ENCODE measurements at regions not wholly inside any gene's neighbourhood (a gene's known extent, or its start where the extent isn't known, plus 50 kb on each side); places are given as distances from the start of the nearest gene placed in this dataset.

DNA sequence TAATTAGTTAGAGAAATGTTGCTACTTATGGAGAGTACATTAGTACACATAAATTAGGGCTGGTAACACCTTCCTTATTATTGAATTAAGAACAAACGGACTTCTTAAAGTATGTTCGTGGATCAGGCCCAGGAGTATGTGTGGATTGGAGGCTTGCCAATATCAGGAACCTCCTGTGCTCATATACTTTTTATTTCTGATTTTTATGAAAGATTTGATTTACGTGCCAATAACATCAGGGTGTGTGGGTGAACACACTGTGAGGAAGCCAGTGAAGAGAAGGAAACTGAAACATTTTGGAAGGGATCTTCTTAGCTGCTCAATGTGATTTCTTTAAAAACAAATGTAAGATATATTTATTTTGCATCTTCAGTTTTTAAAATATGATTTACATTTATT, 113.0 kb downstream of the EFEMP1 start:
- no peak for TF ChIP-seq POLR2A (IDR thresholded peaks at IDR 0.05)
- TF ChIP-seq, protein P1, sequence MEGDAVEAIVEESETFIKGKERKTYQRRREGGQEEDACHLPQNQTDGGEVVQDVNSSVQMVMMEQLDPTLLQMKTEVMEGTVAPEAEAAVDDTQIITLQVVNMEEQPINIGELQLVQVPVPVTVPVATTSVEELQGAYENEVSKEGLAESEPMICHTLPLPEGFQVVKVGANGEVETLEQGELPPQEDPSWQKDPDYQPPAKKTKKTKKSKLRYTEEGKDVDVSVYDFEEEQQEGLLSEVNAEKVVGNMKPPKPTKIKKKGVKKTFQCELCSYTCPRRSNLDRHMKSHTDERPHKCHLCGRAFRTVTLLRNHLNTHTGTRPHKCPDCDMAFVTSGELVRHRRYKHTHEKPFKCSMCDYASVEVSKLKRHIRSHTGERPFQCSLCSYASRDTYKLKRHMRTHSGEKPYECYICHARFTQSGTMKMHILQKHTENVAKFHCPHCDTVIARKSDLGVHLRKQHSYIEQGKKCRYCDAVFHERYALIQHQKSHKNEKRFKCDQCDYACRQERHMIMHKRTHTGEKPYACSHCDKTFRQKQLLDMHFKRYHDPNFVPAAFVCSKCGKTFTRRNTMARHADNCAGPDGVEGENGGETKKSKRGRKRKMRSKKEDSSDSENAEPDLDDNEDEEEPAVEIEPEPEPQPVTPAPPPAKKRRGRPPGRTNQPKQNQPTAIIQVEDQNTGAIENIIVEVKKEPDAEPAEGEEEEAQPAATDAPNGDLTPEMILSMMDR (IDR thresholded peaks at IDR 0.05), result no peak

All from lower leg skin (tissue), 3 donors.